ENCODE measurements at regions not wholly inside any gene's neighbourhood (a gene's known extent, or its start where the extent isn't known, plus 50 kb on each side); places are given as distances from the start of the nearest gene placed in this dataset.

DNA sequence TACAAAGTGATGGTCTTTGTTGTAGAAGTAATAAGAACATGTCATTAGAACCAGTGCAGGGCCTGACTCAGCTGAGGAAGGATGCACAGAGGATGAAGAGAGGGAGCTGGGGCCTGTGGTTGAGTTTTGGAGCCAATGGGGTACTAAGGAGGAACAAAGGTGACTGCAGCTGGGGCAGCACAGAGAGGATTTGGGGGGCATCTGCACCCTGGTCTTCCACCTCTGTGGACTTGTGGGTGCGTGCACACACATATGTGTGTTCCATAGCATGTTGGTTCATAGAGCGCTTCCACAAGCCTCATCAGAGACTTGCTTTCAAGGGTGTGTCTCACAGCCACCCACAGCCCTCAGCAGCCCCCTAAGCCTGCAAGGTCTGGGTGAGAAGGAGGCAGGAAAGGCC, 650.3 kb upstream of the MGMT start:
- no peak for DNase-seq (ENCODE audit: low spot score)
- TF ChIP-seq CTCF (IDR thresholded peaks at IDR 0.05; ENCODE audit: extremely low read depth, insufficient read depth, missing control alignments): no peak
- in situ Hi-C loops (cut with MboI; ENCODE audit: low pct_unique_long_range_greater_than_20kb, low sequenced_read_pairs, unreplicated experiment): no loop called here

- TF ChIP-seq CTCF (IDR thresholded peaks at IDR 0.05; ENCODE audit: extremely low read depth, insufficient read depth, missing control alignments): no peak
- DNase-seq (ENCODE audit: low spot score): no peak
- in situ Hi-C loops (cut with MboI; ENCODE audit: low pct_unique_long_range_greater_than_20kb, low sequenced_read_pairs, unreplicated experiment): no loop called here
Observed at GRCh38 chr10:128817636-128818035, 649.4 kb upstream of the MGMT start.

DNA sequence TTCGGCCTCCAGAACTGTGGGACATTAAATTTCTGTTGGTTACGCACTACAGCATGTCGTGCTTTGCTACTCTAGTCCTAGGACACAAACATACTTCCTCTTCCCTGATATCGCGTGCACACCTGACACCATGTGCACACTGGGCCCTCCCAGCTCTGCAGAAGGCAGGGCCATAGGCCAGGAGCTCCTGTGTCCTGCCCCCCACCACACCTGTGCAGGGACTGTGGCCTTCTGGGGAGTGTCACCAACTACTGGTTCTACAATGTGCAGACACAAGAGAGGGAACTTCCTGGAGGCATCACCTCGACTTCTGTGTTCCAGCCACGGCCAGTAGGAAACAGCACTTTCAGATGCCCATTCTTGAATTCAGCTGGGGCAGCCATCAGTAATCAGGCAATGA, 646.4 kb upstream of the MGMT start:
- DNase-seq (ENCODE audit: low spot score): no peak
- in situ Hi-C loops (cut with MboI; ENCODE audit: low pct_unique_long_range_greater_than_20kb, low sequenced_read_pairs, unreplicated experiment): no loop called here
- TF ChIP-seq CTCF (IDR thresholded peaks at IDR 0.05; ENCODE audit: extremely low read depth, insufficient read depth, missing control alignments): no peak

- no peak for DNase-seq (ENCODE audit: low spot score)
- in situ Hi-C loops (cut with MboI; ENCODE audit: low pct_unique_long_range_greater_than_20kb, low sequenced_read_pairs, unreplicated experiment): no loop called here
- no peak for TF ChIP-seq CTCF (IDR thresholded peaks at IDR 0.05; ENCODE audit: extremely low read depth, insufficient read depth, missing control alignments)
Observed at GRCh38 chr10:128823201-128823600, 643.8 kb upstream of the MGMT start.

DNA sequence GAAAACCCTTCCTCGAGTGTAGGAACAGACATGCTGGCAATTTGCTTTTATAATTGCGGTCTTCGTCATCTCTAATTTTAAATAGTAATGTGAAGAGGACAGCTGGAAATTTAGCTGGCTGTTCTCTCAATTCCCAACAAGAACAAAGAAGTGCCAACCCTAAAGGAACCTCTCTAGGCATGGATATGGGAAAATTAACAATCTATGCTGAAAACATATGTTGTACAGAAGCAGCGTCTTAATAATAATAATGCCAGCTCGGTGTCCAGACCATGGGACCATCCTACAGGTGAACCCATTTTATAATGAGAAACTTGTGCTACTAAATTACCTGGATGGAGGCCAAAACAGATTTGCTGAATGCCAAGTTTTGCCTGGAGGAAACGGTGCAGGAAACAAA, 641.4 kb upstream of the MGMT start:
- in situ Hi-C loops (cut with MboI; ENCODE audit: low pct_unique_long_range_greater_than_20kb, low sequenced_read_pairs, unreplicated experiment): no loop called here
- DNase-seq (ENCODE audit: low spot score): no peak
- TF ChIP-seq CTCF (IDR thresholded peaks at IDR 0.05; ENCODE audit: extremely low read depth, insufficient read depth, missing control alignments): no peak

- TF ChIP-seq CTCF (IDR thresholded peaks at IDR 0.05; ENCODE audit: extremely low read depth, insufficient read depth, missing control alignments): no peak
- in situ Hi-C loops (cut with MboI; ENCODE audit: low pct_unique_long_range_greater_than_20kb, low sequenced_read_pairs, unreplicated experiment): no loop called here
- DNase-seq (ENCODE audit: low spot score): no peak
Observed at GRCh38 chr10:128833671-128834070, 633.4 kb upstream of the MGMT start.

DNA sequence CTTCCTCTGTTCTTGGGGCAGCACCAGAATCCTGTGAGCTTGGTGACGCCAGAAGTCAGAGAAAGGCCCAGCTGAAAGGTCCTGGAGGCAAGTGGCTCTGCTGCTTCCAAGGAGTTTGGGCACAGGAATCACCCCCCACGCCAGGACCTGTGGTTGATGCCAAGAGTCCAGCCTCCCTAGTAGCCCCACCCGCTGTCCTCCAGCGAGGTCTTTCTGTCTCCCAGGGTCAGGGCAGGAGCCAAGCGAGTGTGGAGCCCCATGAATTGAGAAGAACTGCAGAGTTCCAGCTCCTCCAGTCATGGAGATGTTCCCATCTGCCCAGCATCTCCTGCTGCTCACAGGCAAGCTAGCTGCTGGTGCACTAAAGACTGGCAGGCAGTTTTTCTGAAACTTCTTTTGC, 631.7 kb upstream of the MGMT start:
- DNase-seq (ENCODE audit: low spot score): no peak
- no peak for TF ChIP-seq CTCF (IDR thresholded peaks at IDR 0.05; ENCODE audit: extremely low read depth, insufficient read depth, missing control alignments)
- in situ Hi-C loops (cut with MboI; ENCODE audit: low pct_unique_long_range_greater_than_20kb, low sequenced_read_pairs, unreplicated experiment): no loop called here
